Thyroid gland (tissue), 4 donors: ENCODE measurements at regions not wholly inside any gene's neighbourhood (a gene's known extent, or its start where the extent isn't known, plus 50 kb on each side); places are given as distances from the start of the nearest gene placed in this dataset.

Source experiments
- DNase-seq, 2 donors: peaks; one replicate each; pipeline ENCODE4 v3.0.0-alpha.2; 2019
- H3K27ac ChIP-seq, 3 donors: fragments of 200-600 bp; sonication (generic); 1 replicate in 2 of 3; 2 replicates in 1 of 3; pipeline ENCODE4 v1.5.1; 2016 to 2019; ENCODE audit warnings: mild to moderate bottlenecking in 1 of 3, moderate library complexity in 1 of 3
- H3K27me3 ChIP-seq: fragments of 200-600 bp; sonication (generic); one replicate; pipeline ENCODE4 v1.5.1; 2019
- H3K36me3 ChIP-seq, 2 donors: fragments of 200-600 bp; sonication (generic); one replicate each; pipeline ENCODE4 v1.5.1; 2016 to 2019
- H3K4me1 ChIP-seq, 2 donors: fragments of 200-600 bp; sonication (generic); one replicate each; pipeline ENCODE4 v1.5.1; 2017 to 2019
- H3K4me3 ChIP-seq, 3 donors: fragments of 200-600 bp; sonication (generic); replicated peaks in 1 of 3; 1 replicate in 2 of 3; 2 replicates in 1 of 3; pipeline ENCODE4 v1.5.1; 2016; ENCODE audit warnings: mild to moderate bottlenecking in 1 of 3
- H3K9me3 ChIP-seq: fragments of 200-600 bp; sonication (generic); one replicate; pipeline ENCODE4 v1.5.1; 2017
- POLR2A ChIP-seq, 2 donors: fragments of 450-650 bp; IDR thresholded peaks; one replicate each; pipeline ENCODE4 v1.6.1; 2017; ENCODE audit warnings: antibody characterized with exemption in 2 of 2, mild to moderate bottlenecking in 2 of 2, moderate library complexity in 1 of 2
- WGBS, 2 donors: methylation state at CpG; one replicate each; pipeline ENCODE4 v1.1.5; 2017; 5-methylcytosine and 5-hydroxymethylcytosine counted together
- intact Hi-C: fragments of 100-400 bp; cut with DNase I; formaldehyde crosslinking; loops from one replicate; pipeline ENCODE4 v1.15.1; 2023
- TF ChIP-seq, protein P1 (sequence below), 6 experiments: fragments of 200-600 bp in 3 of 6; fragments of 450-650 bp in 3 of 6; sonication (generic) in 3 of 6; IDR thresholded peaks; one replicate each; pipeline ENCODE4 v1.5.1; 2016 to 2019; ENCODE audit warnings: antibody characterized with exemption in 6 of 6, mild to moderate bottlenecking in 2 of 6, inconsistent platforms in 1 of 6, moderate library complexity in 1 of 6

DNA sequence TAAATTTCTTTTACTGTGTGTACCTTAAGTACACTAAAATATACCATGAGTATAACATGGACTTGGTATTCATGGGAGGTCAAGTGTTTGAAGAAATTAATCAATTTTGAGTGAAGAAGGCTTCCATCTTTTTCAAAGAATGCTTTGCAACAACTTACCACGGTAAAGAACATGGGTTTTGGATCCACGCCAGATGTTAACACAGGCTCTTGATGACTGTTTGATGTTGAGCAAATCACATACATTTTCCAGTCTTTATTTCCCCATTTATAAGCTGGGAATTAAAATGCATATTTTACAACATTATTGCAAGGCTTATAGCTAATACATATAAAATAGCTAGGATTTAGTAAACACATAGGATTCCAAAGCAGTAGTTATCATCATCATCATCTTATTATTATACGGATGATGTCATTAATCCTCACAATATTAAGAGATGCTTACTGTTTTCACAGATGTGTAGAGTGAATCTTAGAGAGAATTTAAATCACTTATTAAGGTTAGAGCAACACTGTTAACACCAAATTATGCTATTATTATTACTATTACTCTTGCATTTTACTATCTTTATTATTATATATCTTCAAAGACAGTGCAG is 362.0 kb downstream of the PRELID2 start:
- WGBS, 2 donors = 67 to 68% methylated on average over 3 of the region's 3 CpGs

DNA sequence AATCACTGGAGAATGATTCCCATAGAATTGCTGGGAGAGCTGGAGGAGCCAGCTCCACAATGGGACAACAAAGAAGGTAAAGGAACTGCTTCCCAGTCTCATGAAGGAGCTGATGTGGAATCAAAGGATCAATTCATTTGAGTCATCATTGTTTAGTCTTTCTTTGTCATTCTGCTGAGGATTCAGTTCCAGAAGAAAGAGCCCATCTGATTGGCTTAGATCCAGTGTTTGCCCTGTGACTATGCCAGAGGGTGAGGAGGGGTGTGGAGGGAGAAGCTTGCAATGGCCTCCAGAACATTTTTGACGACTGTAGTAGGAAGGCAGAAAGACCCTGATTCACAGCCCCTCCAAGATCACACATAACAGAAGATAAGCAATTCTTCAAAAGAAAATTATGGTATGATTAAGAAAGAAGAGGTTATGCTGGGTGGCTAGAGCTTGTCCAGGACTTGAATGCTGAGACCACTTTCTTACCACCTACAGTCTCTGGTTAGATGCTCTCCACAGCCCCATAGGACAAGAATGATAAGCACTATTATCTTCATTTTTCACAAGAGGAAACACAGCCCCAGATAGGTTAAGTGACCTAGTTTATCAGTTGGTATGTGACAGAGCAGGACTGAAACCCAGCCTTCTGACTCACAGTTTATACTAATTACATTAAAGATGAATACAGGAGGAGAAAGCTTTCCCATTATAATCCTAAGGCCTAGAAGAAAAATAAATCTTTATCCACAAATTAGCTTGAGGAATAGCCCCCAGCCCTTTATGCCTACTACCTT is 363.1 kb downstream of the PRELID2 start:
- H3K4me3 ChIP-seq = no peak overlapping the region
- H3K27me3 ChIP-seq = no peaks in the 10 kb centered on the region
- WGBS, 2 donors = 50 to 68% methylated on average over 1 of the region's 1 CpG
- no peaks in the 10 kb centered on the region for H3K36me3 ChIP-seq
- H3K4me1 ChIP-seq = no peaks in the 10 kb centered on the region
- intact Hi-C loops = no loop called here
- no peaks in the 10 kb centered on the region for H3K9me3 ChIP-seq
- no peak for DNase-seq
- TF ChIP-seq POLR2A (IDR thresholded peaks at IDR 0.05) = no peak
- TF ChIP-seq, protein P1, sequence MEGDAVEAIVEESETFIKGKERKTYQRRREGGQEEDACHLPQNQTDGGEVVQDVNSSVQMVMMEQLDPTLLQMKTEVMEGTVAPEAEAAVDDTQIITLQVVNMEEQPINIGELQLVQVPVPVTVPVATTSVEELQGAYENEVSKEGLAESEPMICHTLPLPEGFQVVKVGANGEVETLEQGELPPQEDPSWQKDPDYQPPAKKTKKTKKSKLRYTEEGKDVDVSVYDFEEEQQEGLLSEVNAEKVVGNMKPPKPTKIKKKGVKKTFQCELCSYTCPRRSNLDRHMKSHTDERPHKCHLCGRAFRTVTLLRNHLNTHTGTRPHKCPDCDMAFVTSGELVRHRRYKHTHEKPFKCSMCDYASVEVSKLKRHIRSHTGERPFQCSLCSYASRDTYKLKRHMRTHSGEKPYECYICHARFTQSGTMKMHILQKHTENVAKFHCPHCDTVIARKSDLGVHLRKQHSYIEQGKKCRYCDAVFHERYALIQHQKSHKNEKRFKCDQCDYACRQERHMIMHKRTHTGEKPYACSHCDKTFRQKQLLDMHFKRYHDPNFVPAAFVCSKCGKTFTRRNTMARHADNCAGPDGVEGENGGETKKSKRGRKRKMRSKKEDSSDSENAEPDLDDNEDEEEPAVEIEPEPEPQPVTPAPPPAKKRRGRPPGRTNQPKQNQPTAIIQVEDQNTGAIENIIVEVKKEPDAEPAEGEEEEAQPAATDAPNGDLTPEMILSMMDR (IDR thresholded peaks at IDR 0.05) = no peak
- no peak overlapping the region for H3K27ac ChIP-seq

More for the DNA sequence above, 362.0 kb downstream of the PRELID2 start:
- Histone ChIP-seq H3K27me3 (no peaks in the 10 kb centered on the region), H3K36me3 (no peaks in the 10 kb centered on the region), H3K4me1 (no peaks in the 10 kb centered on the region), H3K27ac (no peak overlapping the region), H3K9me3 (no peaks in the 10 kb centered on the region), H3K4me3 (no peak overlapping the region)
- DNase-seq = no peak
- TF ChIP-seq POLR2A (IDR thresholded peaks at IDR 0.05) = no peak
- TF ChIP-seq, protein P1 (IDR thresholded peaks at IDR 0.05) = no peak
- intact Hi-C loops = no loop called here

DNA sequence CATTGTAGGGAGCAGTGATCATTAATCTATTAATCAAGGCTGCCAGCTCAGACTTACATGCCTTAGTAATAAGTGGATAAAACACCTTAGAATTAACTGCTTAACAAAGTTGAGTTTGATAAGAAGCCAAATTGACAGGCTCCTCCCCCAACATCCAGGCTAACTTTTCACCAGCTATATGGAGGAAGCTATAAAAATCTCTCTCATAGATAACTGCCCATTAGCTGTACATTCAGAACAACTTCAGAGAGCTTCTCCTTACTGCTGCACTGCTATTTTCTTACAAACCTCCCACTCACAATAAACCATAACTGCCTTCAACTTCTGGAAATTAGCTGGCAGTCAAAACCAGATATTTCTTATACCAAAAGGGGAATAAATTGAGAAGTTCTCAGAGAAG is 364.1 kb downstream of the PRELID2 start:
- intact Hi-C loops = no loop called here
- Histone ChIP-seq H3K9me3 (no peaks in the 10 kb centered on the region), H3K27me3 (no peaks in the 10 kb centered on the region), H3K27ac (no peak overlapping the region), H3K36me3 (no peaks in the 10 kb centered on the region), H3K4me1 (no peaks in the 10 kb centered on the region), H3K4me3 (no peak overlapping the region)
- TF ChIP-seq, protein P1 (IDR thresholded peaks at IDR 0.05) = no peak
- no peak for TF ChIP-seq POLR2A (IDR thresholded peaks at IDR 0.05)
- DNase-seq = no peak

DNA sequence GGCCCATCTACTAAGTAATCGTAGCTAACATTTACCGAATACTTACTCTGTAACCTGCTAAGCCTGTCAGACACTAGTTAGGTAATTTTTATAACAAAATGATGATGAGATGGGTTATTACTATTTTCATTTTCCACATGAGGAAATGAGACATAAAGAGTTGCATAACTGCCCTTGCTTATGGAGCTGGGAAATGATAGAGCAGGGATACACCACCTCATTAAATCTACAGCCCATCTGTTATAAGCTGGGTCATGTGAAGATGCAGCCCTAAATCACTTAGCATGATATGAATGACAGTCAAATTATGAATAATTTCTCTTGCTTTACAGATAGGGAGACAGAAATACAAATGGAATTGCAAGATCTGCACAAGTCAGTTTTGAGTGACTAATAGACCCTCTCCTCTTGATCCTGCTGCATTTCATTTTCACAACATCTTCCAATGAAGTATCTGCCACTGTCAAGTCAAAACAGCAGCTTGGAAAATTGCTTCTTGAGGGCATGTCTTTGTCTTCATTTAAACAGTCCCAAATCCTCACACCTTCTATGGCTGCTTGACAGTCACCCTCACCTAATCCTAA is 364.7 kb downstream of the PRELID2 start:
- no peak overlapping the region for H3K4me3 ChIP-seq
- no peaks in the 10 kb centered on the region for H3K27me3 ChIP-seq
- no peaks in the 10 kb centered on the region for H3K4me1 ChIP-seq
- TF ChIP-seq, protein P1 (IDR thresholded peaks at IDR 0.05) = no peak
- no peak for TF ChIP-seq POLR2A (IDR thresholded peaks at IDR 0.05)
- WGBS, 2 donors = 94 to 96% methylated on average over 2 of the region's 2 CpGs
- H3K9me3 ChIP-seq = no peaks in the 10 kb centered on the region
- H3K27ac ChIP-seq = no peak overlapping the region
- intact Hi-C loops = no loop called here
- no peak for DNase-seq
- H3K36me3 ChIP-seq = no peaks in the 10 kb centered on the region

DNA sequence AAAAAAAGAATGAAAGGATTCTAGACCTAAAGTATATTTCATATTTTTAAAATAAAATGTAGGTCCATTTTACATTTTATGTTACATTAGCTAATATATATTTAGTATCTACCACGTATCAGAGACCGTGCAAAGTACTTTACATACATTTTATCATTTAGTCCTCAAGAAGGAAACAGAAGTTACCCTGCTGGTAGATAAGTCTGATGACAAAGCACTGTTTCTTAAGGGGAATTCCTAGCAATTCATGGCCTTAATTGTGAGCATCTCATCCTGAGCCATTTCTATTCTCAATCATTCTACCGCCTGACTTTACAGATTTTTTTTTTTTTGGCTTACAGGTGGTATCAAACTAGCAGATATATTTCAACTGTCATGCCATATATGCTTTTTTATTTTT is 367.7 kb downstream of the PRELID2 start:
- whole genome bisulfite sequencing, 2 donors = 95 to 97% methylated on average over 3 of the region's 3 CpGs
- intact Hi-C loops = no loop called here
- no peaks in the 10 kb centered on the region for H3K27me3 ChIP-seq
- H3K9me3 ChIP-seq = no peaks in the 10 kb centered on the region
- H3K4me1 ChIP-seq = no peaks in the 10 kb centered on the region
- H3K27ac ChIP-seq = no peak overlapping the region
- H3K4me3 ChIP-seq = no peak overlapping the region
- no peak for DNase-seq
- TF ChIP-seq POLR2A (IDR thresholded peaks at IDR 0.05) = no peak
- TF ChIP-seq, protein P1 (IDR thresholded peaks at IDR 0.05) = no peak
- no peaks in the 10 kb centered on the region for H3K36me3 ChIP-seq
